OCI-LY1 (cell line): ENCODE measurements at regions not wholly inside any gene's neighbourhood (a gene's known extent, or its start where the extent isn't known, plus 50 kb on each side); places are given as distances from the start of the nearest gene placed in this dataset.
"Not testable (repeated sequence)": the region's sequence is repeated elsewhere in the genome, so short reads cannot be mapped to it uniquely, and the experiment has no call there.

Experiments
- EZH2 ChIP-seq: fragments of 200-600 bp; sonication (generic), shearing (Covaris generic); IDR thresholded peaks from 2 replicates; pipeline ENCODE4 v1.8.0; 2017; ENCODE audit warnings: borderline replicate concordance, mixed run types, mild to moderate bottlenecking, antibody characterized with exemption, low read length, moderate library complexity, mixed read lengths
- TF ChIP-seq, protein P1 (sequence below): fragments of 200-600 bp; sonication (generic), shearing (Covaris generic); IDR thresholded peaks from 2 replicates; pipeline ENCODE4 v1.5.1; 2017; ENCODE audit warnings: mild to moderate bottlenecking, antibody characterized with exemption, low read length, moderate library complexity, mixed read lengths

DNA sequence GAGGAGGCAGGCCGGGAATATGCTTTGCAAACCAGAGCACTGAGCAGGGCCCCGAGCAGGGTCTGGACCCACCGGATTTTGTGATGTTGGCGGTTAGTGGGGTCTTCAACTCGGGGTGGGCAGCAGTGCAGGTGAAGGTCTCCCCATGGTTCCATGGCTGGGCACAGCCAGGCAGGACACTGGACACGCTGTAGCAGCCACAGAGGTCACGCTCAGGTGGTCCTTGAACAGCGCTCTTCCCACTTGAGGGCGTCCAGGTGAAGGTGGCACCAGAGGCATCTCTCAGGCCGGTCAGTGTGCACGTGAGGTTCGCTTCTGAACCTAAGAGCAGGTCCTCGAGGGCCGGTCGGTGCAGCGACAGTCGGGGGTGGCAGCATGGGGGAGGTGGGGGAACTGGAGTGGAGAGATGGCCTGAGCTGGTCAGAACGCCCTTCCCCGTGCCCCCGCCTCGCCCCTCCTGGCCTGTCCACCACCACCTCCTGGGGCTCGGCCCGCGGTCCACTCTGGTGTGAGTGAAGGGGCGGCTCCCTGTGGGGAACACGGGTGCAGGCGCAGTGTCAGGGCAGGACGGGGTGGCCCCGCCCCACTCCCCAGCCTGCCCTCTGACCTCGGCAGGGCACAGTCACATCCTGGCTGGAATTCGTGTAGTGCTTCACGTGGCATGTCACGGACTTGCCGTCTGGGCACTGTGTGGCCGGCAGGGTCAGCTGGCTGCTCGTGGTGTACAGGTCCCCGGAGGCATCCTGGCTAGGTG, 61.3 kb downstream of the TMEM121 start:
- TF ChIP-seq, protein P1, sequence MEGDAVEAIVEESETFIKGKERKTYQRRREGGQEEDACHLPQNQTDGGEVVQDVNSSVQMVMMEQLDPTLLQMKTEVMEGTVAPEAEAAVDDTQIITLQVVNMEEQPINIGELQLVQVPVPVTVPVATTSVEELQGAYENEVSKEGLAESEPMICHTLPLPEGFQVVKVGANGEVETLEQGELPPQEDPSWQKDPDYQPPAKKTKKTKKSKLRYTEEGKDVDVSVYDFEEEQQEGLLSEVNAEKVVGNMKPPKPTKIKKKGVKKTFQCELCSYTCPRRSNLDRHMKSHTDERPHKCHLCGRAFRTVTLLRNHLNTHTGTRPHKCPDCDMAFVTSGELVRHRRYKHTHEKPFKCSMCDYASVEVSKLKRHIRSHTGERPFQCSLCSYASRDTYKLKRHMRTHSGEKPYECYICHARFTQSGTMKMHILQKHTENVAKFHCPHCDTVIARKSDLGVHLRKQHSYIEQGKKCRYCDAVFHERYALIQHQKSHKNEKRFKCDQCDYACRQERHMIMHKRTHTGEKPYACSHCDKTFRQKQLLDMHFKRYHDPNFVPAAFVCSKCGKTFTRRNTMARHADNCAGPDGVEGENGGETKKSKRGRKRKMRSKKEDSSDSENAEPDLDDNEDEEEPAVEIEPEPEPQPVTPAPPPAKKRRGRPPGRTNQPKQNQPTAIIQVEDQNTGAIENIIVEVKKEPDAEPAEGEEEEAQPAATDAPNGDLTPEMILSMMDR, result not testable (repeated sequence)
- not testable (repeated sequence) for TF ChIP-seq EZH2
